Kidney (tissue), 13 donors: ENCODE measurements at regions not wholly inside any gene's neighbourhood (a gene's known extent, or its start where the extent isn't known, plus 50 kb on each side); places are given as distances from the start of the nearest gene placed in this dataset.
A peak's percentile ranks its signal among the peaks of the same experiment; 100 is the strongest.

ENCODE experiments used
- DNase-seq, 5 donors: peaks; one replicate each; pipeline ENCODE4 v3.0.0-alpha.2; 2013 to 2020
- FAIRE-seq: peaks from 2 replicates; lab custom pipeline; 2012; peaks lifted over from hg19 to GRCh38; lab: Jason Lieb, UNC
- H3K27ac ChIP-seq, 2 donors: one replicate each; pipeline ENCODE4 v1.7.0; 2013; ENCODE audit warnings: low read depth in 2 of 2, low read length in 2 of 2, inconsistent platforms in 1 of 2
- H3K27me3 ChIP-seq: one replicate; pipeline ENCODE4 v1.7.1; 2013; ENCODE audit warnings: low read length, inconsistent platforms; ENCODE audit not compliant: control insufficient read depth, insufficient read depth
- H3K36me3 ChIP-seq, 3 donors: one replicate each; pipeline versions ENCODE4 v1.7.0 to v1.7.1; 2013; ENCODE audit warnings: low read length in 3 of 3, control low read depth in 1 of 3, inconsistent platforms in 1 of 3; ENCODE audit not compliant: insufficient read depth in 3 of 3, control insufficient read depth in 2 of 3
- H3K4me1 ChIP-seq, 3 donors: one replicate each; pipeline versions ENCODE4 v1.7.0 to v1.7.1; 2013; ENCODE audit warnings: low read length in 3 of 3, inconsistent platforms in 1 of 3, low read depth in 1 of 3; ENCODE audit not compliant: control insufficient read depth in 2 of 3, insufficient read depth in 2 of 3
- H3K4me3 ChIP-seq, 3 donors: one replicate each; pipeline versions ENCODE4 v1.7.0 to v1.8.1; 2013; ENCODE audit warnings: low read length in 3 of 3, control low read depth in 1 of 3, inconsistent platforms in 1 of 3
- H3K9ac ChIP-seq, 3 donors: one replicate each; pipeline versions ENCODE4 v1.7.0 to v1.7.1; 2013; ENCODE audit warnings: low read length in 3 of 3, control low read depth in 1 of 3, inconsistent platforms in 1 of 3
- H3K9me3 ChIP-seq, 3 donors: one replicate each; pipeline versions ENCODE4 v1.7.0 to v1.7.1; 2013; ENCODE audit warnings: low read length in 3 of 3, control low read depth in 1 of 3, inconsistent platforms in 1 of 3; ENCODE audit not compliant: control insufficient read depth in 2 of 3, insufficient read depth in 1 of 3
- CTCF ChIP-seq: IDR thresholded peaks from 3 replicates; pipeline ENCODE4 v1.5.1; 2012; ENCODE audit warnings: mild to moderate bottlenecking, moderate library complexity, borderline replicate concordance; ENCODE audit not compliant: insufficient read depth; ENCODE audit errors: extremely low read depth
- intact Hi-C: fragments of 100-400 bp; cut with DNase I; formaldehyde crosslinking; loops from one replicate; pipeline ENCODE4 v1.11.1; 2022
- donor health status: control.
- donor health status: control.
- donor health status: control.
- donor health status: control.
- donor health status: control.
- donor health status: DM: yes; HTN: yes; CAD: no.
- donor health status: Normal renal cell carcinoma (clear cell type).

GRCh38 chr15:68504681-68505170, 72.8 kb upstream of the ITGA11 start:
- TF ChIP-seq CTCF, result no peak
- Histone ChIP-seq H3K27me3 (no peaks in the 10 kb centered on the region), H3K36me3 (no peaks in the 10 kb centered on the region), H3K9me3 (no peaks in the 10 kb centered on the region), H3K9ac (no peak overlapping the region), H3K4me3 (no peak overlapping the region), H3K27ac (no peak overlapping the region), H3K4me1 (peaks cover 0 to 3% (median 0%) of the 10 kb centered on the region in 3 donors)
- DNase-seq (peak in 2 of 5 donors; percentile 24 to 48), FAIRE-seq (no peak)
- intact Hi-C loops, result no loop called here

DNA sequence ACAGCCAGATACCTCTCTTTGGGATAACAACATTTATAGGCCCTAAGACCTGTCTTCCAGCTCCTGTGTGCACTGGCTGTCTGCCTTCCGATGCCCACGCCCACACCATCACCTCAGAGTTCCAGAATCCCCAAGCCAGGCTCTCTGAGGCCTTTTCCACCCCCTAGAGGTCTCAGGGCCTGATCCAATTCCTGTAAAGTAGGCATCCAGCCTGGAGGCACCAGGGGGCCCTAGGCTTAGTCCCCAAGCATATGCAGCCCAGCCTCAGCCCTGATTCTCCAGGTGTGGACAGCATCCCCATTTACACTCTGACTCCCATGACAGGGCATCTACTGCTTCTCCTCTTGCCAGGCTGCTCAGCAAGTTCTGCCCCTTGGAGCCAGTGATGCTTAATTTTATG, 72.7 kb upstream of the CORO2B start:
- Histone ChIP-seq H3K4me1 (peaks cover 0 to 5% (median 0%) of the 10 kb centered on the region in 3 donors), H3K27ac (no peak overlapping the region), H3K9ac (no peak overlapping the region), H3K27me3 (no peaks in the 10 kb centered on the region), H3K9me3 (no peaks in the 10 kb centered on the region), H3K4me3 (no peak overlapping the region), H3K36me3 (no peaks in the 10 kb centered on the region)
- TF ChIP-seq CTCF, result no peak
- DNase-seq, result no peak
- FAIRE-seq, result no peak
- intact Hi-C loops, result no loop called here

DNA sequence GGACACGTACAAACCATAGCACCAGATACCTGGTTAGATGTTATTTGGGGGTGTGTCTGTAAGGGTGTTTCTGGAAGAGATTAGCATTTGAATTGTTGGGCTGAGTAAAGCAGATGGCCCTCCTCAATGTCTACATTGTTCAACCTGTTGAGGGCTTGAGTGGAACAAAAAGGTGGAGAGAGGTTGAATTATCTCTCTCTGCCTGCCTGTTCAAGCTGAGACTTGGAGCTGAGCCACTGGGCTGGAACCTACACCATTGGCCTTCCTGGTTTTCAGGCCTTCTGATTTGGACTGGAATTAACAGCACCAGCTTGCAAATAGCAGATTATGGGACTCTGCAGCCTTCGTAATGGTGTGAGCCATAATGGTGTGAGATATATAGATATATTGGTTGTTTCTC, 71.3 kb upstream of the CORO2B start:
- intact Hi-C loops, result no loop called here
- H3K4me3 ChIP-seq, result no peak overlapping the region
- no peak for DNase-seq
- H3K9ac ChIP-seq, result no peak overlapping the region
- no peak overlapping the region for H3K27ac ChIP-seq
- H3K36me3 ChIP-seq, result no peaks in the 10 kb centered on the region
- H3K27me3 ChIP-seq, result no peaks in the 10 kb centered on the region
- no peak for FAIRE-seq
- TF ChIP-seq CTCF, result no peak
- peaks cover 0 to 3% (median 0%) of the 10 kb centered on the region in 3 donors for H3K4me1 ChIP-seq
- H3K9me3 ChIP-seq, result no peaks in the 10 kb centered on the region

DNA sequence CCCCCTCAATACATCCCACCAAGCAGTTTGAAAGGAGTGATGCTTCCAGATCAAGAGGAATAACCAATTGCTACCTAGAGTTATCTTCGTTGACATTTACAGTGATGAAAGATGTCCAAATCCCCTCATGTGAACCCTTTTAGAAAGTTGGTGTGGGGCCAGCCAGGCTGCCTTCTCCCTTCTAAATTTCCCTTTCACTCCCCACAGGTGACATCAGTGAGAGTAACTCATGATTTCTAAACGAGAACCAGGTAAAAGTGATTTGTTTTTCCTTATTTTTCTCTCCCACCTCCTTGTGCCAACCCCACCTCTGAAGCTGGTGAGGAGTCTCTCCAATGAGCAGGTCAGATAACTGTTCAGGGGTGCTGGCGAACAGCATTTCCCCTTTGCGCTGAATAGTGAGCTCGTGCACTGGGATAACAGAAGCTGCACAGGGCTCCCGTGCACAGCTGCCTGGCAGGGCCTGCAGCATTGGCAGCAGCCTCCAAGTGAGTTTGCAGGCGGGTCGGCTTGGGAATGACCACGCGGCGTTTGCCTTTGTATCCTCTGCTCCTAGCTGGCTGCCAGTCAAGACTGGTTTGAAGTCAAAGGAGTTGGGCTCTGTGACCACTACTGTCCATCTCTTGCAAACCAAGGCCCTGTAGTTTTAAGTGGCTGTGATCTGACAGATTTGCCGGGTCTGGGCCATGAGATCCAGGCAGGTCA, 70.2 kb upstream of the CORO2B start:
- FAIRE-seq, result no peak
- no peak overlapping the region for H3K27ac ChIP-seq
- no peak for TF ChIP-seq CTCF
- no peaks in the 10 kb centered on the region for H3K36me3 ChIP-seq
- DNase-seq, result no peak
- peaks cover 0 to 3% (median 0%) of the 10 kb centered on the region in 3 donors for H3K4me1 ChIP-seq
- H3K9ac ChIP-seq, result no peak overlapping the region
- intact Hi-C loops, result no loop called here
- H3K27me3 ChIP-seq, result no peaks in the 10 kb centered on the region
- H3K9me3 ChIP-seq, result no peaks in the 10 kb centered on the region
- H3K4me3 ChIP-seq, result no peak overlapping the region
